Kidney epithelial cell (primary cell): ENCODE measurements at regions not wholly inside any gene's neighbourhood (a gene's known extent, or its start where the extent isn't known, plus 50 kb on each side); places are given as distances from the start of the nearest gene placed in this dataset.

Experiments used
- DNase-seq: peaks from one replicate; pipeline ENCODE4 v3.0.0-alpha.2; 2010; ENCODE audit warnings: low read depth
- H3K27me3 ChIP-seq: 2 replicates; pipeline ENCODE4 v1.6.0; 2011; ENCODE audit warnings: low read length; ENCODE audit not compliant: control insufficient read depth, insufficient read depth
- H3K36me3 ChIP-seq: 2 replicates; pipeline ENCODE4 v1.5.1; 2011; ENCODE audit warnings: low read length; ENCODE audit not compliant: control insufficient read depth, insufficient read depth
- H3K4me3 ChIP-seq: 2 replicates; pipeline ENCODE4 v1.5.1; 2011; ENCODE audit warnings: low read depth, mild to moderate bottlenecking, control low read depth, low read length
- TF ChIP-seq, protein P1 (sequence below): IDR thresholded peaks from 2 replicates; pipeline ENCODE4 v1.5.1; 2011; ENCODE audit warnings: mild to moderate bottlenecking, moderate library complexity, low read length, control low read depth, inconsistent platforms; ENCODE audit not compliant: insufficient read depth, poor library complexity, severe bottlenecking

DNA sequence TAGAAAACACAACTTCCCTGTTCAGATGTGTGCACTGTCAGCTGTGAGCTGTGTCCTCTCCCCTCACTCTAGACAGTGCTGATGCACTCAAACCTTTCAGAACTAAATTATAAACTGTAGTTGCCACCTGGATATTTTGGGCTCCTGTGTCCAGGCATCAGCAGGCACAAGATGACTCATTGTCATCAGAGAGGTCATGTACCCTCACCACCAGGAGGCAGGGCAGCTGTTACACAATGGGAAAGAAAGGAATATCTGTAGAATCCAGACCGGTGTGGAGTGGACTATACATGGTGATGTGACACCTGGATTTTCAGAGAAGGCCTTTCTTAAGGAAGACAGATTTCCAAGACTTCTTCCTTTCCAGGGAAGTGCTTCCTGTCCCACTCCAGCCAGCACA, 854.4 kb upstream of the AGA start:
- TF ChIP-seq, protein P1, sequence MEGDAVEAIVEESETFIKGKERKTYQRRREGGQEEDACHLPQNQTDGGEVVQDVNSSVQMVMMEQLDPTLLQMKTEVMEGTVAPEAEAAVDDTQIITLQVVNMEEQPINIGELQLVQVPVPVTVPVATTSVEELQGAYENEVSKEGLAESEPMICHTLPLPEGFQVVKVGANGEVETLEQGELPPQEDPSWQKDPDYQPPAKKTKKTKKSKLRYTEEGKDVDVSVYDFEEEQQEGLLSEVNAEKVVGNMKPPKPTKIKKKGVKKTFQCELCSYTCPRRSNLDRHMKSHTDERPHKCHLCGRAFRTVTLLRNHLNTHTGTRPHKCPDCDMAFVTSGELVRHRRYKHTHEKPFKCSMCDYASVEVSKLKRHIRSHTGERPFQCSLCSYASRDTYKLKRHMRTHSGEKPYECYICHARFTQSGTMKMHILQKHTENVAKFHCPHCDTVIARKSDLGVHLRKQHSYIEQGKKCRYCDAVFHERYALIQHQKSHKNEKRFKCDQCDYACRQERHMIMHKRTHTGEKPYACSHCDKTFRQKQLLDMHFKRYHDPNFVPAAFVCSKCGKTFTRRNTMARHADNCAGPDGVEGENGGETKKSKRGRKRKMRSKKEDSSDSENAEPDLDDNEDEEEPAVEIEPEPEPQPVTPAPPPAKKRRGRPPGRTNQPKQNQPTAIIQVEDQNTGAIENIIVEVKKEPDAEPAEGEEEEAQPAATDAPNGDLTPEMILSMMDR, result peak; percentile 23

DNA sequence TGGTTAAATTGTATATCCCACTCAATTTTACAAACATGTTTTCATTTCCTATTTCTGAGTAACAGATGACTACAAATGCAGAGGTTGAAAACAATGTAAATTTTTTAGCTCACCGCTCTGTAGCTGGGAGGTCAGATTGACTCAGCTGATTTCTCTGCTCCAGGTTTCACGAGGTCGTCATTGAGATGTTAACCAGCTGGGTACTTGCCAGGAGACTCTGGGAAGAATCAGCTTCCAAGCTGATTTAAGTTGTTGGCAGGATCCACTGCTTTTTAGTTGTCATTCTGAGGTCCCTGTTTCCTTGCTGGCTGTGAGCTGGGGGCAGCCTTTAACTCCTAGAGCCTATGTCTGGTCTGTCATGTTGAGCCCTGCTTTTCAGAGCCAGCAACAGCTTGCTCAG, 864.3 kb upstream of the AGA start:
- H3K4me3 ChIP-seq, result no peak overlapping the region
- no peak for DNase-seq

More for the DNA sequence above, 854.4 kb upstream of the AGA start:
- no peaks in the 10 kb centered on the region for H3K27me3 ChIP-seq
- no peak for DNase-seq
- no peaks in the 10 kb centered on the region for H3K36me3 ChIP-seq
- no peak overlapping the region for H3K4me3 ChIP-seq

DNA sequence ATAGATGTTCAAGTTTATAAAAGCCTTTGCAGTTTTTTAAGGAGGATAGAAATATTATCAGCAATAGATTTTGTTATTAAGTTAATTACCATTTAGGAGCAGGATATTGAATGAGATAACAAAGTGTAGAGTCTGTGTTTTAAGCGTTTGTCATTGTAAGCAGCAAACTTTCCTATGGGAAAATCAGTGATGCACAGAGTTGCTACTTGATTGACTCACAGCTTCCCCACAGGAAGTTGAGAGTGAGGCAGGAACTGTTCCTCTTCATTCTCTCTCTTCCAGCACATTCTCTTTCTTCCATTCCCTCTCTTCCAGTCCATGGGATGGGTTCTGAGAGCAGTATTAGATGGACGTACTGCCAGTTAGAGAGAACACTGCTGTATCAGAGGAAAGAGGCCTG, 867.7 kb upstream of the AGA start:
- H3K4me3 ChIP-seq, result no peak overlapping the region
- DNase-seq, result peak; percentile 18

More for the DNA sequence above, 864.3 kb upstream of the AGA start:
- no peaks in the 10 kb centered on the region for H3K36me3 ChIP-seq
- TF ChIP-seq, protein P1, result no peak
- H3K27me3 ChIP-seq, result no peaks in the 10 kb centered on the region

DNA sequence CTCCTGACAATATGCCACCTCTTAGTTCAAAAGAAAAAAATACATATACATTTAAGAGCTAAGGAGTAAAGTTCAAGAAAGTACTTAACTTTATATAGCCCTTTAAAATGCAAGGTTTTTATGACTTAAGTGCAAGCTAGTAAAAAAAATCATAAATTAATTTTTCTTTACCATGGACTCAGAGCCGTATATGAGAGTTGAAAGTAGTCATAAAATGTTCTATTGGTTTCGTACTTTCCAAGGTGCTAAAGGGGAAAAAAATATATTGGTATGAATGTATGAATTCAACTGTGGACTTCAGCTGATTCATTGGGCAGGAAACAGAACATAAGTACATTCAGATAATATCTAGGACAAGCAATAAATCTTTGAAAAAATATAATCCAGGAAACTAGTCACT, 869.8 kb upstream of the AGA start:
- TF ChIP-seq, protein P1, result no peak
- Histone ChIP-seq H3K27me3 (no peaks in the 10 kb centered on the region), H3K36me3 (no peaks in the 10 kb centered on the region), H3K4me3 (no peak overlapping the region)
- no peak for DNase-seq

More for the DNA sequence above, 867.7 kb upstream of the AGA start:
- TF ChIP-seq, protein P1, result no peak
- Histone ChIP-seq H3K27me3 (no peaks in the 10 kb centered on the region), H3K36me3 (no peaks in the 10 kb centered on the region)

DNA sequence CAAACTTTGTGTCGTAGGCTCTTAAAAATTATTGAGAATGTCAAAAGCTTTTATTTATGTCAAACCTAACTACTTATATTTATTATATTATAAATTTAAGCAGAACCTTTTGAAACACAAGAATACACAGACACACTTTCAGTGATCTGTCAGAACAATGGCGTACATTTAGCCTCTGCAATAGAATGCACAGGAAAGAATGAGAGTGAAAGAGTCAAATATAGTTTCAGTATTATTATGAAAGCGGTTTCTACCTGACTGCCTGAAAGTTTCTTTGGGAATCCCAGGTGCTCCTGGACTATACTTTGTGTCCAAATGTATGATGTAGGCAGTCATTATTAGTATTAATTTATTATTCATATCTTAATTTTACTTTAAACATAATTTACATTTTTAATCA, 872.0 kb upstream of the AGA start:
- TF ChIP-seq, protein P1, result no peak
- Histone ChIP-seq H3K36me3 (no peaks in the 10 kb centered on the region), H3K4me3 (no peak overlapping the region), H3K27me3 (no peaks in the 10 kb centered on the region)
- DNase-seq, result no peak

DNA sequence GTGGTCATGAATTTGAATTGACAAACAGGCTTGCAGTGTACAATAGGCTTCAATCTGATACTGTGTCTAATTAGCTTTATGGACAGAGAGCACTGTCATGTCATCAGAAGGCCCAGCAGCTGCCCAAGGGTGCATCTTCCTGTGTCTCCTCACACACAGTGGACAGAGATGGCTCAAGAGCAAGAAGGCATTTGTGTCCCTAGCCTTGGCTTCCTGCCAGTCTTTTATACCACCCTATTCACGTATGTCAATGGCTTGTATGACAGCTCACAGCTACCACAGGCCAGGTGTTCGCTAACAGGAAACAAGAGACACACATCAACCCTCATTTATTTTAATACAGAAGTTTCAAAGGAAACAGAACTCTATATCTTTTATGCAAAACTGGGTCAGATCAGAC, 874.0 kb upstream of the AGA start:
- H3K36me3 ChIP-seq, result no peaks in the 10 kb centered on the region
- H3K27me3 ChIP-seq, result no peaks in the 10 kb centered on the region
- no peak for DNase-seq
- H3K4me3 ChIP-seq, result no peak overlapping the region
- TF ChIP-seq, protein P1, result no peak
